ENCODE measurements at regions not wholly inside any gene's neighbourhood (a gene's known extent, or its start where the extent isn't known, plus 50 kb on each side); places are given as distances from the start of the nearest gene placed in this dataset.

- no peak for TF ChIP-seq CTCF (IDR thresholded peaks at IDR 0.05)
- TF ChIP-seq POLR2AphosphoS5 (IDR thresholded peaks at IDR 0.05; ENCODE audit: low read depth, low read length): no peak
Observed at GRCh38 chr4:81651243-81651899, 179.7 kb upstream of the RASGEF1B start.

Data from Panc1 (cell line).